Astrocyte (in vitro differentiated cells and primary cell): ENCODE measurements at regions not wholly inside any gene's neighbourhood (a gene's known extent, or its start where the extent isn't known, plus 50 kb on each side); places are given as distances from the start of the nearest gene placed in this dataset.

ENCODE experiments used
- DNase-seq: peaks from one replicate; pipeline ENCODE4 v3.0.0-alpha.2; 2010; ENCODE audit warnings: low read depth
- FAIRE-seq: peaks from 2 replicates; lab custom pipeline; 2011; peaks lifted over from hg19 to GRCh38; lab: Jason Lieb, UNC
- H2AFZ ChIP-seq: 2 replicates; pipeline ENCODE4 v1.6.0; 2012; ENCODE audit warnings: low read depth, low read length, inconsistent platforms
- H3K27ac ChIP-seq: 2 replicates; pipeline ENCODE4 v1.5.1; 2011; ENCODE audit warnings: low read depth, low read length, inconsistent platforms
- H3K27me3 ChIP-seq: 2 replicates; pipeline ENCODE4 v1.6.0; 2011; ENCODE audit warnings: low read length, inconsistent platforms; ENCODE audit not compliant: insufficient read depth
- H3K36me3 ChIP-seq: 2 replicates; pipeline ENCODE4 v1.5.1; 2011; ENCODE audit warnings: low read length, inconsistent platforms; ENCODE audit not compliant: insufficient read depth
- H3K4me1 ChIP-seq: 2 replicates; pipeline ENCODE4 v1.5.1; 2011; ENCODE audit warnings: low read length, inconsistent platforms; ENCODE audit not compliant: insufficient read depth
- H3K4me2 ChIP-seq: 2 replicates; pipeline ENCODE4 v1.6.0; 2012; ENCODE audit warnings: low read length, inconsistent platforms
- H3K4me3 ChIP-seq: 2 replicates; pipeline ENCODE4 v1.5.1; 2011; ENCODE audit warnings: low read depth, mild to moderate bottlenecking, low read length, inconsistent platforms; ENCODE audit not compliant: insufficient read depth
- H3K79me2 ChIP-seq: 2 replicates; pipeline ENCODE4 v1.6.0; 2012; ENCODE audit warnings: mild to moderate bottlenecking, low read length, inconsistent platforms; ENCODE audit not compliant: insufficient read depth
- H3K9ac ChIP-seq: 2 replicates; pipeline ENCODE4 v1.6.0; 2012; ENCODE audit warnings: mild to moderate bottlenecking, low read length, inconsistent platforms
- H3K9me3 ChIP-seq: 2 replicates; pipeline ENCODE4 v1.5.1; 2012; ENCODE audit warnings: low read depth, mild to moderate bottlenecking, low read length, inconsistent platforms; ENCODE audit not compliant: insufficient read depth
- H4K20me1 ChIP-seq: 2 replicates; pipeline ENCODE4 v1.6.0; 2012; ENCODE audit warnings: low read length, inconsistent platforms; ENCODE audit not compliant: insufficient read depth
- H3K27ac Mint-ChIP-seq: one replicate; pipeline ENCODE4 v1.8.0; 2021; ENCODE audit warnings: mild to moderate bottlenecking, mixed read lengths; ENCODE audit not compliant: unreplicated experiment
- H3K27me3 Mint-ChIP-seq: one replicate; pipeline ENCODE4 v1.8.0; 2021; ENCODE audit warnings: low read depth, mixed read lengths; ENCODE audit not compliant: unreplicated experiment
- H3K36me3 Mint-ChIP-seq: one replicate; pipeline ENCODE4 v1.8.0; 2021; ENCODE audit warnings: low read depth, mixed read lengths; ENCODE audit not compliant: unreplicated experiment
- H3K4me1 Mint-ChIP-seq: one replicate; pipeline ENCODE4 v1.8.0; 2021; ENCODE audit warnings: low read depth, mixed read lengths; ENCODE audit not compliant: unreplicated experiment
- H3K4me3 Mint-ChIP-seq: one replicate; pipeline ENCODE4 v1.8.0; 2021; ENCODE audit warnings: mild to moderate bottlenecking, moderate library complexity, mixed read lengths; ENCODE audit not compliant: unreplicated experiment
- H3K9me3 Mint-ChIP-seq: one replicate; pipeline ENCODE4 v1.8.0; 2021; ENCODE audit warnings: mild to moderate bottlenecking, mixed read lengths; ENCODE audit not compliant: unreplicated experiment
- CTCF ChIP-seq: IDR thresholded peaks from 2 replicates; pipeline ENCODE4 v1.5.1; 2011; ENCODE audit warnings: low read depth, mild to moderate bottlenecking, inconsistent platforms, low read length, moderate library complexity; ENCODE audit not compliant: insufficient read depth
- EZH2 ChIP-seq: IDR thresholded peaks from 2 replicates; pipeline ENCODE4 v1.6.1; 2012; ENCODE audit warnings: mild to moderate bottlenecking, low read length, inconsistent platforms; ENCODE audit not compliant: insufficient read depth

GRCh38 chr1:227472772-227473171 lies 90.6 kb upstream of the ZNF678 start:
- Histone ChIP-seq H3K4me1 (no peaks in the 10 kb centered on the region), H3K79me2 (no peaks in the 10 kb centered on the region), H3K4me3 (no peak overlapping the region), H2AFZ (no peak overlapping the region), H3K4me2 (no peak overlapping the region), H3K27ac (no peak overlapping the region), H4K20me1 (no peaks in the 10 kb centered on the region), H3K9ac (no peak overlapping the region), H3K9me3 (no peaks in the 10 kb centered on the region), H3K27me3 (no peaks in the 10 kb centered on the region), H3K36me3 (no peaks in the 10 kb centered on the region)
- no peaks in the 10 kb centered on the region for H3K36me3 Mint-ChIP-seq
- H3K9me3 Mint-ChIP-seq: peaks cover 8% of the 10 kb centered on the region
- peaks cover 24% of the 10 kb centered on the region for H3K27me3 Mint-ChIP-seq
- DNase-seq (no peak), FAIRE-seq (no peak)
- H3K27ac Mint-ChIP-seq: no peak overlapping the region
- H3K4me1 Mint-ChIP-seq: no peaks in the 10 kb centered on the region
- H3K4me3 Mint-ChIP-seq: no peak overlapping the region
- TF ChIP-seq EZH2 (no peak), CTCF (no peak)

DNA sequence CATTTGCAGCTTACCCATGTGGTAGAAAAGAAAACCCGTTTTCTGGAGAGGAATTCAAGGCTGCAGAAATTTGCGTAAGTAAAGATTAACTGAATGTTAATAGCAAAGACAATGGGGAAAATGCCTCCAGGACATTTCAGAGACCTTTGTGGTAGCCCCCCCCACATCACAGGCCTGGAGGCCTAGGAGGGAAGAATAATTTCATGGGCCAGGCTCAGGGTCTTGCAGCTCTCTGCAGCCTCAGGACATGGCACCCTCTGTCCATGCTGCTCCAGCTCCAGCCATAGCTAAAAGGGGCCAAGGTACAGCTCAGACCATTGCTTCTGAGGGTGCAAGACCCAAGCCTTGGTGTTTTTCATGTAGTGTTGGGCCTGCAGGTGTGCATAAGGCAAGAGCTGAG lies 92.7 kb upstream of the ZNF678 start:
- Histone ChIP-seq H3K4me2 (no peak overlapping the region), H3K27ac (no peak overlapping the region), H2AFZ (no peak overlapping the region), H3K79me2 (no peaks in the 10 kb centered on the region), H4K20me1 (no peaks in the 10 kb centered on the region), H3K4me3 (no peak overlapping the region), H3K9me3 (no peaks in the 10 kb centered on the region), H3K9ac (no peak overlapping the region), H3K27me3 (no peaks in the 10 kb centered on the region), H3K4me1 (no peaks in the 10 kb centered on the region), H3K36me3 (no peaks in the 10 kb centered on the region)
- peaks cover 5% of the 10 kb centered on the region for H3K9me3 Mint-ChIP-seq
- DNase-seq (no peak), FAIRE-seq (no peak)
- peaks cover 12% of the 10 kb centered on the region for H3K27me3 Mint-ChIP-seq
- H3K4me1 Mint-ChIP-seq: no peaks in the 10 kb centered on the region
- TF ChIP-seq EZH2: no peak
- TF ChIP-seq CTCF: no peak
- no peak overlapping the region for H3K27ac Mint-ChIP-seq
- H3K4me3 Mint-ChIP-seq: no peak overlapping the region
- no peaks in the 10 kb centered on the region for H3K36me3 Mint-ChIP-seq

DNA sequence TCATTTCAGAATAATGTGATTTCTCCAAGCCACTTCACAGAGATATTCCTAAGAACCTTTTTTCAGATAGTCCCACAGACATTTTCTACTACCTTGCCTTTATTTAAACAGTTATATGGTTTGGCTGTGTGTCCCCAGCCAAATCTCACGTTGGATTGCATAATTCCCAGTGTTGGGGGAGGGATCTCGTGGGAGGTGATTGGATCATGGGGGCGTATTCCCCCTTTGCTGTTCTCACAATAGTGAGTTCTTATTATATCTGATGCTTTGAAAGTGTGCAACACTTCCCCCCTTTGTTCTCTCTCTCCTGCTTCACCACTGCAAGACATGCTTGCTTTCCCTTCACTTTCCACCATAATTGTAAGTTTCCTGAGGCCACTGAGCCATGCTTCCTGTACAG lies 93.6 kb upstream of the ZNF678 start:
- FAIRE-seq (no peak), DNase-seq (no peak)
- H3K4me3 Mint-ChIP-seq: no peak overlapping the region
- Histone ChIP-seq H3K79me2 (no peaks in the 10 kb centered on the region), H3K4me1 (no peaks in the 10 kb centered on the region), H3K4me3 (no peak overlapping the region), H3K9me3 (no peaks in the 10 kb centered on the region), H3K9ac (no peak overlapping the region), H3K27ac (no peak overlapping the region), H2AFZ (no peak overlapping the region), H3K36me3 (no peaks in the 10 kb centered on the region), H3K27me3 (no peaks in the 10 kb centered on the region), H4K20me1 (no peaks in the 10 kb centered on the region), H3K4me2 (no peak overlapping the region)
- TF ChIP-seq CTCF (no peak), EZH2 (no peak)
- no peaks in the 10 kb centered on the region for H3K36me3 Mint-ChIP-seq
- no peak overlapping the region for H3K27ac Mint-ChIP-seq
- peaks cover 7% of the 10 kb centered on the region for H3K27me3 Mint-ChIP-seq
- H3K9me3 Mint-ChIP-seq: peaks cover 5% of the 10 kb centered on the region
- H3K4me1 Mint-ChIP-seq: no peaks in the 10 kb centered on the region
